ENCODE measurements at regions not wholly inside any gene's neighbourhood (a gene's known extent, or its start where the extent isn't known, plus 50 kb on each side); places are given as distances from the start of the nearest gene placed in this dataset.

- H3K36me3 ChIP-seq (ENCODE audit: insufficient read depth, low read length): no peaks in the 10 kb centered on the region
- TF ChIP-seq CTCF (conservative IDR thresholded peaks at IDR 0.05; ENCODE audit: low read length): no peak
- no peak for TF ChIP-seq EZH2phosphoT487 (IDR thresholded peaks at IDR 0.05; ENCODE audit: borderline replicate concordance)
- no peaks in the 10 kb centered on the region for H3F3A ChIP-seq (ENCODE audit: low read depth)
- H3K27me3 ChIP-seq (ENCODE audit: insufficient read depth, low read length, poor library complexity, severe bottlenecking): no peaks in the 10 kb centered on the region
- no peaks in the 10 kb centered on the region for H3K9me2 ChIP-seq (replicated peaks; ENCODE audit: low read depth, low read length)
- no peak overlapping the region for H3K4me3 ChIP-seq (ENCODE audit: low read length, poor library complexity, severe bottlenecking)
- H3K4me2 ChIP-seq (ENCODE audit: low read depth, low read length, poor library complexity, severe bottlenecking): no peak overlapping the region
- H3K9ac ChIP-seq (ENCODE audit: low read depth, low read length, poor library complexity, severe bottlenecking): no peak overlapping the region
- H4K20me1 ChIP-seq (ENCODE audit: insufficient read depth, low read length, poor library complexity, severe bottlenecking): no peaks in the 10 kb centered on the region
- H2AFZ ChIP-seq (ENCODE audit: low read length): no peak overlapping the region
- peaks cover 3% of the 10 kb centered on the region for H3K4me1 ChIP-seq (ENCODE audit: insufficient read depth, low read length, poor library complexity, severe bottlenecking)
- H3K79me2 ChIP-seq (ENCODE audit: insufficient read depth, low read length): no peaks in the 10 kb centered on the region
- H3K9me3 ChIP-seq (ENCODE audit: insufficient read depth, low read depth, low read length): no peaks in the 10 kb centered on the region
These were observed 62.2 kb downstream of the MYCN start for GRCh38 chr2:16002575-16002974.

- TF ChIP-seq CTCF (conservative IDR thresholded peaks at IDR 0.05; ENCODE audit: low read length) (no peak), EZH2phosphoT487 (IDR thresholded peaks at IDR 0.05; ENCODE audit: borderline replicate concordance) (no peak)
- Histone ChIP-seq H3K4me3 (ENCODE audit: low read length, poor library complexity, severe bottlenecking) (no peak overlapping the region), H3F3A (ENCODE audit: low read depth) (no peaks in the 10 kb centered on the region), H3K4me1 (ENCODE audit: insufficient read depth, low read length, poor library complexity, severe bottlenecking) (peaks cover 3% of the 10 kb centered on the region), H3K9me2 (replicated peaks; ENCODE audit: low read depth, low read length) (no peaks in the 10 kb centered on the region), H2AFZ (ENCODE audit: low read length) (no peak overlapping the region), H3K4me2 (ENCODE audit: low read depth, low read length, poor library complexity, severe bottlenecking) (no peak overlapping the region), H3K36me3 (ENCODE audit: insufficient read depth, low read length) (no peaks in the 10 kb centered on the region), H3K79me2 (ENCODE audit: insufficient read depth, low read length) (no peaks in the 10 kb centered on the region), H3K27me3 (ENCODE audit: insufficient read depth, low read length, poor library complexity, severe bottlenecking) (no peaks in the 10 kb centered on the region), H3K9ac (ENCODE audit: low read depth, low read length, poor library complexity, severe bottlenecking) (no peak overlapping the region), H3K9me3 (ENCODE audit: insufficient read depth, low read depth, low read length) (no peaks in the 10 kb centered on the region), H4K20me1 (ENCODE audit: insufficient read depth, low read length, poor library complexity, severe bottlenecking) (no peaks in the 10 kb centered on the region)
These were observed 61.8 kb downstream of the MYCN start for GRCh38 chr2:16002144-16002543.

- Histone ChIP-seq H3K36me3 (ENCODE audit: insufficient read depth, low read length) (no peaks in the 10 kb centered on the region), H3K27me3 (ENCODE audit: insufficient read depth, low read length, poor library complexity, severe bottlenecking) (no peaks in the 10 kb centered on the region), H3K9ac (ENCODE audit: low read depth, low read length, poor library complexity, severe bottlenecking) (no peak overlapping the region), H3K79me2 (ENCODE audit: insufficient read depth, low read length) (no peaks in the 10 kb centered on the region), H2AFZ (ENCODE audit: low read length) (no peak overlapping the region), H3F3A (ENCODE audit: low read depth) (no peaks in the 10 kb centered on the region), H4K20me1 (ENCODE audit: insufficient read depth, low read length, poor library complexity, severe bottlenecking) (no peaks in the 10 kb centered on the region), H3K4me1 (ENCODE audit: insufficient read depth, low read length, poor library complexity, severe bottlenecking) (no peaks in the 10 kb centered on the region), H3K4me2 (ENCODE audit: low read depth, low read length, poor library complexity, severe bottlenecking) (no peak overlapping the region), H3K9me2 (replicated peaks; ENCODE audit: low read depth, low read length) (no peaks in the 10 kb centered on the region), H3K4me3 (ENCODE audit: low read length, poor library complexity, severe bottlenecking) (no peak overlapping the region), H3K9me3 (ENCODE audit: insufficient read depth, low read depth, low read length) (no peaks in the 10 kb centered on the region)
- TF ChIP-seq EZH2phosphoT487 (IDR thresholded peaks at IDR 0.05; ENCODE audit: borderline replicate concordance) (no peak), CTCF (conservative IDR thresholded peaks at IDR 0.05; ENCODE audit: low read length) (no peak)
These were observed 60.3 kb downstream of the MYCN start for GRCh38 chr2:16000642-16001041.
